GM18508 (cell line): ENCODE measurements at regions not wholly inside any gene's neighbourhood (a gene's known extent, or its start where the extent isn't known, plus 50 kb on each side); places are given as distances from the start of the nearest gene placed in this dataset.
"Not testable (repeated sequence)": the region's sequence is repeated elsewhere in the genome, so short reads cannot be mapped to it uniquely, and the experiment has no call there.

Source experiments
- ATAC-seq: cut with Tn5 transposase; IDR thresholded peaks from one replicate; pipeline ENCODE4 v1.9.1; 2021; ENCODE audit warnings: moderate number of reproducible peaks; ENCODE audit not compliant: insufficient read depth, unreplicated experiment

- ATAC-seq, result no peak
These were observed 782.2 kb upstream of the RGMB start for GRCh38 chr5:97991236-97991635.

GRCh38 chr5:97998941-97999340 is 774.5 kb upstream of the RGMB start:
- no peak for ATAC-seq

GRCh38 chr5:98004463-98004862 is 769.0 kb upstream of the RGMB start:
- no peak for ATAC-seq

- ATAC-seq, result no peak
These were observed 756.7 kb upstream of the RGMB start for GRCh38 chr5:98016771-98017170.

- not testable (repeated sequence) for ATAC-seq
These were observed 743.2 kb upstream of the RGMB start for GRCh38 chr5:98030273-98030672.

- ATAC-seq, result not testable (repeated sequence)
These were observed 742.4 kb upstream of the RGMB start for GRCh38 chr5:98031036-98031435.

- ATAC-seq, result no peak
These were observed 742.0 kb upstream of the RGMB start for GRCh38 chr5:98031496-98031895.

- no peak for ATAC-seq
These were observed 741.5 kb upstream of the RGMB start for GRCh38 chr5:98031926-98032325.

GRCh38 chr5:98041661-98042060 is 731.8 kb upstream of the RGMB start:
- ATAC-seq, result no peak

GRCh38 chr5:98042521-98042920 is 730.9 kb upstream of the RGMB start:
- no peak for ATAC-seq

- ATAC-seq, result no peak
These were observed 730.5 kb upstream of the RGMB start for GRCh38 chr5:98042961-98043360.

GRCh38 chr5:98050583-98050982 is 722.9 kb upstream of the RGMB start:
- no peak for ATAC-seq

- ATAC-seq, result no peak
These were observed 720.3 kb upstream of the RGMB start for GRCh38 chr5:98053170-98053569.

GRCh38 chr5:98060148-98060547 is 713.3 kb upstream of the RGMB start:
- no peak for ATAC-seq

- ATAC-seq, result no peak
These were observed 709.3 kb upstream of the RGMB start for GRCh38 chr5:98064118-98064685.

- ATAC-seq, result no peak
These were observed 708.1 kb upstream of the RGMB start for GRCh38 chr5:98065261-98065909.

GRCh38 chr5:98066910-98067309 is 706.6 kb upstream of the RGMB start:
- ATAC-seq, result no peak

GRCh38 chr5:98069876-98070512 is 703.5 kb upstream of the RGMB start:
- peak; percentile 67 for ATAC-seq

- no peak for ATAC-seq
These were observed 700.5 kb upstream of the RGMB start for GRCh38 chr5:98072921-98073320.

- no peak for ATAC-seq
These were observed 697.0 kb upstream of the RGMB start for GRCh38 chr5:98076501-98076900.

- no peak for ATAC-seq
These were observed 687.9 kb upstream of the RGMB start for GRCh38 chr5:98085593-98085992.

- no peak for ATAC-seq
These were observed 678.4 kb upstream of the RGMB start for GRCh38 chr5:98095072-98095471.
